GM10266 (cell line): ENCODE measurements at regions not wholly inside any gene's neighbourhood (a gene's known extent, or its start where the extent isn't known, plus 50 kb on each side); places are given as distances from the start of the nearest gene placed in this dataset.
"Not testable (repeated sequence)": the region's sequence is repeated elsewhere in the genome, so short reads cannot be mapped to it uniquely, and the experiment has no call there.

Experiments used
- DNase-seq: peaks from one replicate; pipeline ENCODE4 v3.0.0; 2012; ENCODE audit errors: extremely low spot score
- TF ChIP-seq, protein P1 (sequence below): IDR thresholded peaks from 2 replicates; pipeline ENCODE4 v1.5.1; 2012; ENCODE audit warnings: mild to moderate bottlenecking, low read depth; ENCODE audit not compliant: control insufficient read depth, insufficient read depth; ENCODE audit errors: missing control alignments

DNA sequence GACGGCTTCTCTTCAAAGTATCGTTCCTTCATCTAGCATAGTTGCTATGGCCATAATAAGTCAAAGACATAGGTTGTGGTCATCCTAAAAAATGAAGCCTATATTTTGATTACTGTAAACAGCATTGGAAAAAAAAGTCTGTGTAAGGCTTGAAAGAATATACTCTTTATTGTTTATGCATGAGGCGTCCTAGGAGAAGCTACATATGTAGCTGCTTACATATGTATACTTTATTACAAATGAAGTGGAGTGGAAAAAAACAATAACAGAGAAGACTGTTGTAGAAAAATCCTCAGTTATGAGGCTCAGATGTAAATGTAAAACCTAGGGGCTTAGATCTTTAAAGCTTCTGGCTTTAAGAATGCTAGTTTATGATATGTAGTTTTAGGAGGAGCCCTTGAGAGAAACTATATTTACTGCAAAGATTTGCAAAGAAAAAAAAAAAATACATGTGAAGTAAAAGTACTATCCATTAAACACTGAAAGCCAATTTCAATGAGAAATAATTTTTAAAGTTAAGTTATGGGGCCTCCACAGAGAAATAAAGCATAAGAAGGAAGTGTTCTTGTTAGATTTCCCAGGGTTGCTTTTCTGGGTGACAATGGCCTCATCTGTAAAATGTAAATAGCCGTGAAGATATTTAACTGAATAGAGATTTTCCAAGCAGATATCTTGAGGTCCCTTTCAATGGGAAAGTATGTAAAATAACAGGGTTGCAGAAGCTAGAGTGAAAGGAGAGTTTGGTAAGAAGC, 598.2 kb downstream of the TRIML1 start:
- TF ChIP-seq, protein P1, sequence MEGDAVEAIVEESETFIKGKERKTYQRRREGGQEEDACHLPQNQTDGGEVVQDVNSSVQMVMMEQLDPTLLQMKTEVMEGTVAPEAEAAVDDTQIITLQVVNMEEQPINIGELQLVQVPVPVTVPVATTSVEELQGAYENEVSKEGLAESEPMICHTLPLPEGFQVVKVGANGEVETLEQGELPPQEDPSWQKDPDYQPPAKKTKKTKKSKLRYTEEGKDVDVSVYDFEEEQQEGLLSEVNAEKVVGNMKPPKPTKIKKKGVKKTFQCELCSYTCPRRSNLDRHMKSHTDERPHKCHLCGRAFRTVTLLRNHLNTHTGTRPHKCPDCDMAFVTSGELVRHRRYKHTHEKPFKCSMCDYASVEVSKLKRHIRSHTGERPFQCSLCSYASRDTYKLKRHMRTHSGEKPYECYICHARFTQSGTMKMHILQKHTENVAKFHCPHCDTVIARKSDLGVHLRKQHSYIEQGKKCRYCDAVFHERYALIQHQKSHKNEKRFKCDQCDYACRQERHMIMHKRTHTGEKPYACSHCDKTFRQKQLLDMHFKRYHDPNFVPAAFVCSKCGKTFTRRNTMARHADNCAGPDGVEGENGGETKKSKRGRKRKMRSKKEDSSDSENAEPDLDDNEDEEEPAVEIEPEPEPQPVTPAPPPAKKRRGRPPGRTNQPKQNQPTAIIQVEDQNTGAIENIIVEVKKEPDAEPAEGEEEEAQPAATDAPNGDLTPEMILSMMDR = no peak
- no peak for DNase-seq

DNA sequence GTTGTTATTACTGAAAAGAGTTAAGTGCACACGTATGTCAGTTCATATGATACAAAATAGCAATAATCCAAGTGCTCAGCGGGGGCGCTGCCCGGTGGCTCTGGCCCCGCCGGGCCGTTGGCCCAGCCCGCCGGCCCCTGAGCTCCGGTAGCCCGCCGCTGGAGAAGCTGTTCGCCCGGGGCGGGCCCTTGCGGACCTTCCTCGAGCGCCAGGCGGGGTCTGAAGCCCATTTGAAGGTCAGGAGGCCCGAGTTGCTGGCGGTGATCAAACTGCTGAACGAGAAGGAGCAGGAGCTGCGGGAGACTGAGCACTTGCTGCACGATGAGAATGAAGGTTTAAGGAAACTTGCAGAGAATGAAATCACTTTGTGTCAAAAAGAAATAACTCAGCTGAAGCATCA, 599.0 kb downstream of the TRIML1 start:
- DNase-seq = not testable (repeated sequence)

DNA sequence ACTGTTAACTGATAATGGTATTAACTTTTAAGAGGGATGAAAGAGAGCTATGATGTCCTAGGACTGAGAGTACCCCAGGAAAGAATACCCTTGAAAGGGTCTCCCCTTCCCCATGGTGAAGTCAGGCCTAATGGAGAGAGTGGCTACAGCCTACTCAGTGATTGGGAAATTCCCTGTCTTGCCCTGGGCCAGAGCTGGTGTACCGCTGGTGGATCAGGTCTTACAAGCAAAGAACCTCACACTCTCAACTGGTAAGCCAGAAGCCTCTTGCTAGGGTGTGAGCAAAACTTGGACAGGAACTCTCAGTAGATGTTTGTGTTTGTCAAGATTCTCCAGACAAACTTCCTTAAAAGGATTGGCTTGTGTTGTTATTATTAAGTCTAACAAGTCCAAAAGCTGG, 600.9 kb downstream of the TRIML1 start:
- not testable (repeated sequence) for DNase-seq

DNA sequence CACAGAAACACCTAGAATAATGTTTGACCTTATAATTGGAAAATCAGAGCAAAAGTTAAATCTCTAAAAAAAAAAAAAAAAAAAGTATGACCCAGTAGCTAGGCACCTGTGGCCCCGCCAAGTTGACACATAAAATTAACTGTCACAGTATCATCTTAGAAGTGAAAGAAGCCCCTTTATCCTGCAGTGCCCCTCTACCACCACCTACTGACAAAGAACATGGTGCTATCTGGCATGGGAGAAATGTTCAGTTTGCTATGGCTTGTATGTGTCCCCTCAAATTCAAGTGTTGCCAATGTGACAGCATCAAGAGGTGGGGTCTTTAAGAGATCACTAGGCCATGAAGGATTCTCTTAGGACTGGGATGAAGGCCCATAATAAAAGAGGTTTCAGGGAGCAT, 601.5 kb downstream of the TRIML1 start:
- DNase-seq = not testable (repeated sequence)

DNA sequence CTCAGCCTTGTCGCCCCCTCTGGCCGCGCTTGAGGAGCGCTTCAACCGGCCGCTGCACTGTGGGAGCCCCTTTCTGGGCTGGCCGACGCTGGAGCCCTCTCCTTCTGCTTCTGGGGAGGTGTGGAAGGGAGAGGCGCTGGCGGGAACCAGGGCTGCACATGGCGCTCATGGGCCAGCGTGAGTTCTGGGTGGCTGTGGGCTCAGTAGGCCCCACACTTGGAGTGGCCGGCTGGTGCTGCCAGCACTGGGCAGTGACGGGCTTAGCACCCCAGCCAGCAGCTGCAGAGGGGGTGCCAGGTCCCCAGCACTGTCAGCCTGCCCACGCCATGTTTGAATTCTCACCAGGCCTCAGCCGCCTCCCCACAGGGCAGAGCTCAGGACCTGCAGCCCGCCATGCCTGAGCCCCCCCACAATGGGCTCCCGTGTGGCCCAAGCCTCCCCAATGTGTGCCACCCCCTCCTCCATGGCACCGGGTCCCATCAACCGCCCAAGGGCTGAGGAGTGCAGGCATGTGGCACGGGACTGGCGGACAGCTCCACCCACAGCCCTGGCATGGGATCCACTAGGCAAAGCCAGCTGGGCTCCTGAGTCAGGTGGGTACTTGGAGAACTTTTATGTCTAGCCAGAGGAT, 615.2 kb downstream of the TRIML1 start:
- DNase-seq = no peak
- TF ChIP-seq, protein P1 = no peak

DNA sequence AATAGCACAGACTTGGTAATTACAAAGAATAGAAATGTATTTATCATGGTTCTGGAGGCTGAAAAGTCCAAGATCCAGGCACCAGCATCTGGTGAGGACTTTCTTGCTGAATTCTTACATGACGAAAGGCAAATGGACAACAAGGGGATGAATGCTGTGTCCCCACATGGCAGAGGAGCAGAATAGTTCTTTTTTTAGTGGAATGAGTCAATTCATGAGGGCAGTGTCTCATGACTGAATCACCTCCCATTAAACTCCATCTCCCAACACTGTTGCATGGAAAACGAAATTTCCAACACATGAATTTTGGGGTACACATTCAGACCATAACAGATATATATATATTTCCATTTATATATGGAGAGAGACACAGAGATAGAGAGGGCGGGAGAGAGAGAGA, 628.3 kb downstream of the TRIML1 start:
- TF ChIP-seq, protein P1 = no peak
- DNase-seq = no peak

DNA sequence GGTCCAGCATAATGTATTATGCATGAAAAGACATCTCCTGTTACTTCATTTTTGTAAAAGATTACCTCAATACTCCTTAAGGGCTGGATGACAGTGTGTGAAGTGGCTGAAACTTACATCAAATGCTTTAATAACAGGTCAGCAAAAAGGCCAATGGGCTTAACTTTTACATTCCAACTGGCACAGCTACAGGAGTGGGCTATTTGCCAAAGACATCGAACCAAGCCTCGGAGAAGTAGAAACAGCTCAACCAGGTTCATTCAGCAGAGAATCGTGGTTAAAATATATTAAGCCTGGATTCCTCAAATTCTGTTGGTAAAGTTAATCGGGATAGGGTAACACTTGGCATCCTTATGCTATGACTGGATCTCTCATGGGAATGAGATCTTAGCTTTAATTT, 639.7 kb downstream of the TRIML1 start:
- DNase-seq = no peak
- TF ChIP-seq, protein P1 = no peak

DNA sequence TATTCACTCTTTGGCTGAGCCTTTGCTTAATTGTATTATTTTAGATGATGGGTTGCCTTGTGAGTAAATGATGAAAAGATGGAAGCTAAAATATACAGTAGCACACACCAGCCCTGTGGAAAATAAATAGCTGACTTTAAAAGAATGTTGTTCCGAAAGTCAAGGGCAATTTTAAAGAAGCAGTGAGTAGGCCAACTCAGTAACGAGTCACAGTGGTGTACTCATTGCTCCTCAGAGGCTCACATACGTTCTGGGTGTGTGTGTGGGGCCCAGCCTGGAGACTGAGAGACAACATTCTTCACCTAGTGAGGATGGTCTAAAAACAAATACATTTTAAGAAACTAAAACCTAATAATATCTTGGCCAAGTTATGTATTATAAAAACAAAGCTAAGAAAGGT, 640.3 kb downstream of the TRIML1 start:
- no peak for DNase-seq
- TF ChIP-seq, protein P1 = no peak

DNA sequence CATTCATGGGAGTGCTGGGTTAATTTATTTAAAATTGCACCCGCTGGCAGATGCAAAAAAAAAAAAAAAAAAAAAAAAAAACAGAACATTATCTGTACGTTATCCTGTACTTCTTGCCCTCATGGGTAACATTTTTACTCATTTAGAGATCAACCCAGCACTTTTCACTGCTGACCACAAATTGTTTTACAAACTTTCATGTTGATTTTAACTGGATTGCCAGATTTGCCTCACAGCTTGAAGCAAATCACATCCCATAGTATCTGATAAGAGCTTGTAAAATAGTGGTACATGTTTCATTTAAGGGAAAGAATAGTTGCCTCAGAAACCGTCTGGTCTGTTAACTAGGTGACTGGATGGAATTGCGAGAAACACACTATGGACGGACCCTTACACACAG, 640.8 kb downstream of the TRIML1 start:
- no peak for DNase-seq
- TF ChIP-seq, protein P1 = no peak
